Pancreas (tissue), 10 donors: ENCODE measurements at regions not wholly inside any gene's neighbourhood (a gene's known extent, or its start where the extent isn't known, plus 50 kb on each side); places are given as distances from the start of the nearest gene placed in this dataset.

ENCODE experiments used
- ATAC-seq, 4 donors: fragments of 200-7000 bp; cut with Tn5 transposase; one replicate each; pipeline versions ENCODE4 v1.8.0 to v1.9.1; 2020; ENCODE audit warnings: mild to moderate bottlenecking in 4 of 4, moderate library complexity in 4 of 4
- DNase-seq, 6 donors: peaks; one replicate each; pipeline ENCODE4 v3.0.0-alpha.2; 2020
- FAIRE-seq: peaks from 2 replicates; lab custom pipeline; 2012; peaks lifted over from hg19 to GRCh38; lab: Jason Lieb, UNC
- H3K27ac ChIP-seq, 4 donors: fragments of 200-600 bp; sonication (generic); 1 replicate in 3 of 4; 2 replicates in 1 of 4; pipeline versions ENCODE4 v1.5.0 to v1.8.0; 2020
- H3K27me3 ChIP-seq, 4 donors: fragments of 200-600 bp; one replicate each; pipeline ENCODE4 v1.8.0; 2021
- H3K36me3 ChIP-seq, 3 donors: fragments of 200-600 bp; sonication (generic) in 1 of 3; one replicate each; pipeline versions ENCODE4 v1.5.0 to v1.8.0; 2020 to 2021
- H3K4me1 ChIP-seq, 3 donors: fragments of 200-600 bp; one replicate each; pipeline ENCODE4 v1.8.0; 2021
- H3K4me3 ChIP-seq, 4 donors: fragments of 200-600 bp; sonication (generic) in 2 of 4; one replicate each; pipeline versions ENCODE4 v1.5.0 to v1.8.0; 2020 to 2021
- H3K9me3 ChIP-seq, 4 donors: fragments of 200-600 bp; one replicate each; pipeline ENCODE4 v1.8.0; 2021
- CTCF ChIP-seq, 4 donors: fragments of 200-600 bp; sonication (generic) in 3 of 4; IDR thresholded peaks; one replicate each; pipeline versions ENCODE4 v1.5.0 to v1.8.0; 2021; ENCODE audit warnings: antibody characterized with exemption in 4 of 4
- WGBS, 2 donors: extraction: QIAGEN DNeasy Blood & Tissue Kit; methylation state at CpG; one replicate each; pipeline ENCODE4 v1.1.7; 2013; 5-methylcytosine and 5-hydroxymethylcytosine counted together
- intact Hi-C, 3 donors: fragments of 100-400 bp; cut with DNase I; formaldehyde crosslinking; loops; one replicate each; pipeline versions ENCODE4 v1.11.1 to v1.14.2; 2022
- donor health status: healthy with polysubstance abuse.
- donor health status: DM: no; HTN: no; CAD: no; lungs with moderate emphysema.
- donor health status: DM: no; HTN: no; CAD: no.
- donor health status: control.
- donor health status: control.
- donor health status: Bipolar disorder and iron deficiency.
- donor health status: DM: yes; HTN: yes; CAD: no.
- donor health status: DM: no; HTN: no; CAD: no.
- donor health status: DM: no; HTN: no; CAD: no.
- donor health status: DM: yes; HTN: yes; CAD: no.

DNA sequence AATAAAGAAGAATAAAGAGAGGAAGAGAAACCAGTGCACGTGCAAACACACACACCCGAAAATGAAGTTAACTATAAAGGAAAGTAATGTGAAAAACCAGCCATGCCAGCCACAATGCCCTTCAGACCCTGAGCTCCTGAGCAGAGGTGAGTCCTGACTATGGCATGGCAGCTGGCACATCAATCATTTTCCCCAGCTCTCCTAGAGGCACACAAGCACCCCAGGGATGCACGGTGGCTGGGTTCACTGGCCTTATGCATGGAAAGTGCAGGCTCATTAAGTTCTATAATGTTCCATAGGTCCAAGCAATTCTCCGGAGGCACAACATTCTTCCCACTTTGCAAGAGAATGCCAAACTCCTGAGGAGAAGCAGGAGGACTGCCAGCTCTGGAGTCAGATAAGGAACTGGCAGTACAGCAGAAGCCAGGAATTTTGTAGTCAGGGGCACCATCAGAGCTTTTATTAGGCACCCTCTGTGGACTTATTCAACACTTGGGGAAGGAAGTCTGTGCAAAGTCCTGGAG, 175.0 kb upstream of the PRDM1 start:
- Histone ChIP-seq H3K4me3 (no peak overlapping the region), H3K9me3 (no peaks in the 10 kb centered on the region), H3K27me3 (peaks cover 0 to 4% (median 0%) of the 10 kb centered on the region in 4 donors), H3K36me3 (no peaks in the 10 kb centered on the region), H3K27ac (no peak overlapping the region), H3K4me1 (peaks cover 0 to 4% (median 3%) of the 10 kb centered on the region in 3 donors)
- no peak for FAIRE-seq
- intact Hi-C loops: no loop called here
- TF ChIP-seq CTCF (IDR thresholded peaks at IDR 0.05): no peak
- no peak for DNase-seq
- ATAC-seq: peak in 3 of 4 donors; percentile 40 to 81 (median 44)
- 42 to 44% methylated on average over 4 of the region's 4 CpGs for WGBS, 2 donors

DNA sequence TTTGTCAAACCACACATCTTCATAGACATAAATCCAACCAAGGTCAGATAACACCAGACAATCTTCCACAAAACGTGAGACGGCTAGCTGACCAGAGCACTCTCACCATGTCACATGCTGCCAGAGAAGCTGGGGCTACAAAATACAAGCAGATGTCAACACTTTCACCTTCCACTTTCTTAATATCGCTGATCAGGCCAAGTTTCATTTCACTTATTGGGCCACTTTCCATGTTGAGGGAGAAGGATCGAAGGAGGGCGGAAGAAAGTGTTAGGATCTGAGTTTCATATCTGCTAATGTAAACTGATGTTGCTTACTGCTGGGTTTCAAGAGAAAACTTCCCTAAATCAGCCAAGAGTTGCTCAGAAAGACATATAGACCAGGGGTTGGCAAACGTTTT, 177.0 kb upstream of the PRDM1 start:
- intact Hi-C loops: no loop called here
- H3K27ac ChIP-seq: no peak overlapping the region
- WGBS, 2 donors: 77 to 85% methylated on average over 6 of the region's 6 CpGs
- H3K36me3 ChIP-seq: no peaks in the 10 kb centered on the region
- DNase-seq: no peak
- peaks cover 0 to 4% (median 3%) of the 10 kb centered on the region in 3 donors for H3K4me1 ChIP-seq
- no peak for FAIRE-seq
- peaks cover 0 to 4% (median 0%) of the 10 kb centered on the region in 4 donors for H3K27me3 ChIP-seq
- no peaks in the 10 kb centered on the region for H3K9me3 ChIP-seq
- H3K4me3 ChIP-seq: no peak overlapping the region
- TF ChIP-seq CTCF (IDR thresholded peaks at IDR 0.05): no peak
- ATAC-seq: peak in 2 of 4 donors; percentile 23 to 65

DNA sequence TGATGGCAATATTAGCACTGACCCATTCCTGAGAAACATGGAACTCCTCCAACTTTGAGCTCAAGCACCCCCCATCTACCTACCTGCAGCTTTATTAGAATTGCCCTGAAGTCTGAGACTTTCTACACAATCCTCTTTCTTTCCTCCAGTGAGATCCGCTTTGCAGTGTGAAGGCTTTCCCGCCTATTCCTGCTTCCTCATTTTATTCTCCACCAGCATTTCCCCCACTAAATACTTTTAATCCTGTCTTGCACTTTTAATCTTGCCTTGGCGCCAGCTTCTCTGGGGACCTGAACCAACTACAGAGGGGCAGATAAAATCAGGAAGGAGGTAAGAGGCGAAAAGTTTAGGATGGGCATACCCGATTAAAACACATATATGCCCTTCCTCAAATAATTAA, 178.1 kb upstream of the PRDM1 start:
- ATAC-seq: no peak
- intact Hi-C loops: no loop called here
- Histone ChIP-seq H3K4me1 (peaks cover 0 to 4% (median 3%) of the 10 kb centered on the region in 3 donors), H3K27ac (no peak overlapping the region), H3K4me3 (no peak overlapping the region), H3K36me3 (no peaks in the 10 kb centered on the region), H3K9me3 (no peaks in the 10 kb centered on the region), H3K27me3 (peaks cover 0 to 4% (median 0%) of the 10 kb centered on the region in 4 donors)
- 77 to 90% methylated on average over 5 of the region's 5 CpGs for WGBS, 2 donors
- no peak for DNase-seq
- FAIRE-seq: no peak
- TF ChIP-seq CTCF (IDR thresholded peaks at IDR 0.05): no peak

- FAIRE-seq: no peak
- no peak for ATAC-seq
- peaks cover 0 to 4% (median 0%) of the 10 kb centered on the region in 4 donors for H3K27me3 ChIP-seq
- no peak for TF ChIP-seq CTCF (IDR thresholded peaks at IDR 0.05)
- H3K27ac ChIP-seq: no peak overlapping the region
- intact Hi-C loops: no loop called here
- H3K36me3 ChIP-seq: no peaks in the 10 kb centered on the region
- no peak for DNase-seq
- H3K4me1 ChIP-seq: peaks cover 0 to 4% (median 3%) of the 10 kb centered on the region in 3 donors
- no peaks in the 10 kb centered on the region for H3K9me3 ChIP-seq
- no peak overlapping the region for H3K4me3 ChIP-seq
- WGBS, 2 donors: 86 to 87% methylated on average over 2 of the region's 2 CpGs
These were observed 178.8 kb upstream of the PRDM1 start for GRCh38 chr6:105907301-105907700.

- peak in 1 of 4 donors; percentile 17 for ATAC-seq
- no peak for FAIRE-seq
- WGBS, 2 donors: 79 to 84% methylated on average over 8 of the region's 8 CpGs
- no peak for DNase-seq
- H3K27ac ChIP-seq: no peak overlapping the region
- intact Hi-C loops: no loop called here
- H3K4me3 ChIP-seq: no peak overlapping the region
- H3K4me1 ChIP-seq: peaks cover 0 to 4% (median 0%) of the 10 kb centered on the region in 3 donors
- no peak for TF ChIP-seq CTCF (IDR thresholded peaks at IDR 0.05)
- no peaks in the 10 kb centered on the region for H3K27me3 ChIP-seq
- H3K9me3 ChIP-seq: no peaks in the 10 kb centered on the region
- H3K36me3 ChIP-seq: no peaks in the 10 kb centered on the region
These were observed 183.6 kb upstream of the PRDM1 start for GRCh38 chr6:105902401-105903031.
